Esophagus muscularis mucosa (tissue), 4 donors: ENCODE measurements at regions not wholly inside any gene's neighbourhood (a gene's known extent, or its start where the extent isn't known, plus 50 kb on each side); places are given as distances from the start of the nearest gene placed in this dataset.

Source experiments
- EP300 ChIP-seq: sonication (generic); formaldehyde crosslinking; IDR thresholded peaks from one replicate; pipeline ENCODE4 v1.6.1; 2017; ENCODE audit warnings: antibody characterized with exemption
- POLR2A ChIP-seq: fragments of 450-650 bp; IDR thresholded peaks from one replicate; pipeline ENCODE4 v1.6.1; 2017; ENCODE audit warnings: antibody characterized with exemption, moderate library complexity, mild to moderate bottlenecking, low read depth
- TF ChIP-seq, protein P1 (sequence below), 3 experiments: fragments of 200-600 bp in 2 of 3; fragments of 450-650 bp in 1 of 3; sonication (generic) in 2 of 3; IDR thresholded peaks; one replicate each; pipeline ENCODE4 v1.5.1; 2017 to 2019; ENCODE audit warnings: antibody characterized with exemption in 3 of 3, mild to moderate bottlenecking in 2 of 3, moderate library complexity in 1 of 3

GRCh38 chr17:79534111-79534510, 76.7 kb downstream of the RBFOX3 start:
- TF ChIP-seq, protein P1, sequence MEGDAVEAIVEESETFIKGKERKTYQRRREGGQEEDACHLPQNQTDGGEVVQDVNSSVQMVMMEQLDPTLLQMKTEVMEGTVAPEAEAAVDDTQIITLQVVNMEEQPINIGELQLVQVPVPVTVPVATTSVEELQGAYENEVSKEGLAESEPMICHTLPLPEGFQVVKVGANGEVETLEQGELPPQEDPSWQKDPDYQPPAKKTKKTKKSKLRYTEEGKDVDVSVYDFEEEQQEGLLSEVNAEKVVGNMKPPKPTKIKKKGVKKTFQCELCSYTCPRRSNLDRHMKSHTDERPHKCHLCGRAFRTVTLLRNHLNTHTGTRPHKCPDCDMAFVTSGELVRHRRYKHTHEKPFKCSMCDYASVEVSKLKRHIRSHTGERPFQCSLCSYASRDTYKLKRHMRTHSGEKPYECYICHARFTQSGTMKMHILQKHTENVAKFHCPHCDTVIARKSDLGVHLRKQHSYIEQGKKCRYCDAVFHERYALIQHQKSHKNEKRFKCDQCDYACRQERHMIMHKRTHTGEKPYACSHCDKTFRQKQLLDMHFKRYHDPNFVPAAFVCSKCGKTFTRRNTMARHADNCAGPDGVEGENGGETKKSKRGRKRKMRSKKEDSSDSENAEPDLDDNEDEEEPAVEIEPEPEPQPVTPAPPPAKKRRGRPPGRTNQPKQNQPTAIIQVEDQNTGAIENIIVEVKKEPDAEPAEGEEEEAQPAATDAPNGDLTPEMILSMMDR (IDR thresholded peaks at IDR 0.05): no peak
- TF ChIP-seq POLR2A (no peak), EP300 (no peak)
